ENCODE measurements at regions not wholly inside any gene's neighbourhood (a gene's known extent, or its start where the extent isn't known, plus 50 kb on each side); places are given as distances from the start of the nearest gene placed in this dataset.

- TF ChIP-seq CTCF (IDR thresholded peaks at IDR 0.05; ENCODE audit: borderline replicate concordance, extremely low read depth, low read length, poor library complexity, severe bottlenecking) (no peak), EZH2 (IDR thresholded peaks at IDR 0.05; ENCODE audit: borderline replicate concordance, low read depth, low read length, severe bottlenecking) (no peak)
These were observed 70.8 kb downstream of the SMIM20 start for GRCh38 chr4:25984796-25985195.
